Transverse colon (tissue), 4 donors: ENCODE measurements at regions not wholly inside any gene's neighbourhood (a gene's known extent, or its start where the extent isn't known, plus 50 kb on each side); places are given as distances from the start of the nearest gene placed in this dataset.

Experiments used
- DNase-seq: peaks from one replicate; pipeline ENCODE4 v3.0.0-alpha.2; 2019
- H3K27ac ChIP-seq, 4 donors: fragments of 200-600 bp; sonication (generic); 2 replicates each; pipeline ENCODE4 v1.5.1; 2016 to 2018; ENCODE audit warnings: inconsistent platforms in 4 of 4
- H3K27me3 ChIP-seq: fragments of 200-600 bp; sonication (generic); 2 replicates; pipeline ENCODE4 v1.5.1; 2017; ENCODE audit warnings: inconsistent platforms
- H3K36me3 ChIP-seq, 4 donors: fragments of 200-600 bp; sonication (generic); 2 replicates each; pipeline ENCODE4 v1.5.1; 2017 to 2019; ENCODE audit warnings: inconsistent platforms in 4 of 4
- H3K4me1 ChIP-seq, 4 donors: fragments of 200-600 bp; sonication (generic); 2 replicates each; pipeline ENCODE4 v1.5.1; 2017 to 2020; ENCODE audit warnings: inconsistent platforms in 4 of 4
- H3K4me3 ChIP-seq, 4 donors: fragments of 200-600 bp; sonication (generic); 1 replicate in 1 of 4; 2 replicates in 3 of 4; pipeline versions ENCODE4 v1.5.1 to v1.6.1; 2017 to 2019; ENCODE audit warnings: inconsistent platforms in 4 of 4
- H3K9me3 ChIP-seq, 2 donors: fragments of 200-600 bp; sonication (generic); 2 replicates each; pipeline ENCODE4 v1.5.1; 2017 to 2019; ENCODE audit warnings: inconsistent platforms in 2 of 2
- CTCF ChIP-seq, 5 experiments: fragments of 200-600 bp in 3 of 5; fragments of 450-650 bp in 2 of 5; sonication (generic) in 3 of 5; IDR thresholded peaks; 1 replicate in 2 of 5; 2 replicates in 3 of 5; pipeline ENCODE4 v1.5.1; 2016 to 2017; ENCODE audit warnings: antibody characterized with exemption in 5 of 5, inconsistent platforms in 3 of 5, mild to moderate bottlenecking in 2 of 5, moderate library complexity in 1 of 5
- EP300 ChIP-seq: sonication (generic); formaldehyde crosslinking; IDR thresholded peaks from one replicate; pipeline ENCODE4 v1.6.1; 2017; ENCODE audit warnings: antibody characterized with exemption, low read depth
- POLR2A ChIP-seq: fragments of 450-650 bp; IDR thresholded peaks from one replicate; pipeline ENCODE4 v1.6.1; 2016; ENCODE audit warnings: antibody characterized with exemption, mild to moderate bottlenecking, moderate library complexity
- POLR2AphosphoS5 ChIP-seq, 3 donors: sonication (generic); formaldehyde crosslinking; IDR thresholded peaks; one replicate each; pipeline ENCODE4 v1.6.1; 2016; ENCODE audit warnings: antibody characterized with exemption in 3 of 3
- WGBS, 2 donors: methylation state at CpG; one replicate each; pipeline ENCODE4 v1.1.5; 2018; ENCODE audit warnings: low coverage in 1 of 2; 5-methylcytosine and 5-hydroxymethylcytosine counted together
- in situ Hi-C, 4 donors: fragments of 200-750 bp; cut with MboI; loops; one replicate each; pipeline versions ENCODE4 v1.15.0 to v1.15.1; 2017; ENCODE audit warnings: low sequenced_read_pairs in 3 of 4, low pct_ligation_motif_present in 1 of 4, low pct_unique_long_range_greater_than_20kb in 1 of 4
- intact Hi-C: fragments of 100-400 bp; cut with DNase I; formaldehyde crosslinking; loops from one replicate; pipeline ENCODE4 v1.15.1; 2023; ENCODE audit warnings: low total_unique reads

- Histone ChIP-seq H3K27ac (no peak overlapping the region), H3K27me3 (no peaks in the 10 kb centered on the region), H3K36me3 (no peaks in the 10 kb centered on the region), H3K4me3 (no peak overlapping the region), H3K9me3 (no peaks in the 10 kb centered on the region), H3K4me1 (peaks cover 0 to 16% (median 2%) of the 10 kb centered on the region in 4 donors)
- TF ChIP-seq EP300 = no peak
- no peak for TF ChIP-seq POLR2A
- TF ChIP-seq POLR2AphosphoS5 (IDR thresholded peaks at IDR 0.05) = no peak
- no peak for TF ChIP-seq CTCF (IDR thresholded peaks at IDR 0.05)
- WGBS, 2 donors = 51 to 55% methylated on average over 4 of the region's 4 CpGs
- DNase-seq = no peak
- in situ Hi-C loops (no loop called here), intact Hi-C loops (no loop called here)
Measured at GRCh38 chr15:36356466-36356865, 223.0 kb upstream of the CDIN1 start.

GRCh38 chr15:36356978-36357601 is 222.3 kb upstream of the CDIN1 start:
- intact Hi-C loops (no loop called here), in situ Hi-C loops (no loop called here)
- H3K9me3 ChIP-seq = no peaks in the 10 kb centered on the region
- no peak overlapping the region for H3K4me3 ChIP-seq
- no peaks in the 10 kb centered on the region for H3K27me3 ChIP-seq
- 27 to 34% methylated on average over 8 of the region's 8 CpGs for WGBS, 2 donors
- no peak for DNase-seq
- TF ChIP-seq POLR2AphosphoS5 (IDR thresholded peaks at IDR 0.05) (no peak), POLR2A (no peak), CTCF (IDR thresholded peaks at IDR 0.05) (no peak), EP300 (no peak)
- H3K4me1 ChIP-seq = peaks cover 0 to 16% (median 2%) of the 10 kb centered on the region in 4 donors
- H3K27ac ChIP-seq = peak overlapping the region; percentile 24 to 48 (median 35)
- H3K36me3 ChIP-seq = no peaks in the 10 kb centered on the region

- Histone ChIP-seq H3K27me3 (no peaks in the 10 kb centered on the region), H3K4me3 (no peak overlapping the region), H3K27ac (peak overlapping the region in 3 of 4 donors; percentile 32 to 48 (median 38)), H3K36me3 (no peaks in the 10 kb centered on the region), H3K4me1 (peaks cover 0 to 16% (median 2%) of the 10 kb centered on the region in 4 donors), H3K9me3 (no peaks in the 10 kb centered on the region)
- no peak for DNase-seq
- intact Hi-C loops = no loop called here
- in situ Hi-C loops = no loop called here
- 40 to 56% methylated on average over 1 to 2 of the region's 2 CpGs for WGBS, 2 donors
- TF ChIP-seq POLR2A (no peak), POLR2AphosphoS5 (IDR thresholded peaks at IDR 0.05) (no peak), CTCF (IDR thresholded peaks at IDR 0.05) (no peak), EP300 (no peak)
Measured at GRCh38 chr15:36358094-36358493, 221.3 kb upstream of the CDIN1 start.

- intact Hi-C loops (no loop called here), in situ Hi-C loops (no loop called here)
- Histone ChIP-seq H3K4me3 (no peak overlapping the region), H3K27ac (no peak overlapping the region), H3K27me3 (no peaks in the 10 kb centered on the region), H3K4me1 (peaks cover 0 to 16% (median 2%) of the 10 kb centered on the region in 4 donors), H3K9me3 (no peaks in the 10 kb centered on the region), H3K36me3 (no peaks in the 10 kb centered on the region)
- 75 to 86% methylated on average over 2 of the region's 2 CpGs for WGBS, 2 donors
- TF ChIP-seq POLR2AphosphoS5 (IDR thresholded peaks at IDR 0.05) (no peak), EP300 (no peak), POLR2A (no peak), CTCF (IDR thresholded peaks at IDR 0.05) (no peak)
- DNase-seq = no peak
Measured at GRCh38 chr15:36358523-36358922, 220.9 kb upstream of the CDIN1 start.
